Large intestine (tissue), 3 donors: ENCODE measurements at regions not wholly inside any gene's neighbourhood (a gene's known extent, or its start where the extent isn't known, plus 50 kb on each side); places are given as distances from the start of the nearest gene placed in this dataset.

Source experiments
- DNase-seq, 2 donors: peaks; one replicate each; pipeline versions ENCODE4 v3.0.0 to v3.0.0-alpha.2; 2013
- H3K27ac ChIP-seq: one replicate; pipeline ENCODE4 v1.5.1; 2013; ENCODE audit warnings: low read length
- H3K27me3 ChIP-seq: 2 replicates; pipeline ENCODE4 v1.6.1; 2013; ENCODE audit warnings: low read length; ENCODE audit not compliant: control insufficient read depth, insufficient read depth
- H3K36me3 ChIP-seq: 2 replicates; pipeline ENCODE4 v1.6.1; 2013; ENCODE audit warnings: low read length; ENCODE audit not compliant: control insufficient read depth, insufficient read depth
- H3K4me1 ChIP-seq: one replicate; pipeline ENCODE4 v1.6.1; 2013; ENCODE audit warnings: low read length; ENCODE audit not compliant: control insufficient read depth, insufficient read depth
- H3K4me3 ChIP-seq: one replicate; pipeline ENCODE4 v1.5.1; 2013; ENCODE audit warnings: low read length
- H3K9me3 ChIP-seq: one replicate; pipeline ENCODE4 v1.6.1; 2013; ENCODE audit warnings: mild to moderate bottlenecking, low read depth, low read length, moderate library complexity; ENCODE audit not compliant: control insufficient read depth
- WGBS: methylation state at CpG from one replicate; pipeline ENCODE4 v1.1.5; 2013; ENCODE audit warnings: low lambda C conversion rate; ENCODE audit not compliant: insufficient coverage; 5-methylcytosine and 5-hydroxymethylcytosine counted together

GRCh38 chr11:80065086-80065485 lies 624.3 kb upstream of the TENM4 start:
- no peak overlapping the region for H3K4me3 ChIP-seq
- H3K9me3 ChIP-seq: no peaks in the 10 kb centered on the region
- no peaks in the 10 kb centered on the region for H3K4me1 ChIP-seq
- DNase-seq: no peak
- WGBS: 100% methylated on average over 3 of the region's 3 CpGs
- H3K27ac ChIP-seq: no peak overlapping the region
- H3K27me3 ChIP-seq: no peaks in the 10 kb centered on the region
- no peaks in the 10 kb centered on the region for H3K36me3 ChIP-seq

GRCh38 chr11:80061056-80061455 lies 620.2 kb upstream of the TENM4 start:
- WGBS: no CpG with 5 or more reads among the region's 3 CpGs
- H3K9me3 ChIP-seq: no peaks in the 10 kb centered on the region
- DNase-seq: no peak
- H3K4me3 ChIP-seq: no peak overlapping the region
- H3K27ac ChIP-seq: no peak overlapping the region
- no peaks in the 10 kb centered on the region for H3K36me3 ChIP-seq
- no peaks in the 10 kb centered on the region for H3K27me3 ChIP-seq
- no peaks in the 10 kb centered on the region for H3K4me1 ChIP-seq

- no peak overlapping the region for H3K4me3 ChIP-seq
- no peaks in the 10 kb centered on the region for H3K4me1 ChIP-seq
- DNase-seq: no peak
- H3K36me3 ChIP-seq: no peaks in the 10 kb centered on the region
- H3K9me3 ChIP-seq: no peaks in the 10 kb centered on the region
- H3K27ac ChIP-seq: no peak overlapping the region
- 80% methylated on average over 2 of the region's 3 CpGs for WGBS
- no peaks in the 10 kb centered on the region for H3K27me3 ChIP-seq
Measured at GRCh38 chr11:80054582-80055165, 613.8 kb upstream of the TENM4 start.

- Histone ChIP-seq H3K27ac (no peak overlapping the region), H3K4me1 (no peaks in the 10 kb centered on the region)
- no CpG with 5 or more reads among the region's 1 CpG for WGBS
Measured at GRCh38 chr11:80048513-80048912, 607.7 kb upstream of the TENM4 start.

GRCh38 chr11:80041136-80042000 lies 600.5 kb upstream of the TENM4 start:
- no CpG with 5 or more reads among the region's 7 CpGs for WGBS
- Histone ChIP-seq H3K4me1 (no peaks in the 10 kb centered on the region), H3K9me3 (no peaks in the 10 kb centered on the region), H3K27me3 (no peaks in the 10 kb centered on the region), H3K4me3 (no peak overlapping the region), H3K36me3 (no peaks in the 10 kb centered on the region), H3K27ac (no peak overlapping the region)
- no peak for DNase-seq

More at GRCh38 chr11:80048513-80048912, 607.7 kb upstream of the TENM4 start:
- Histone ChIP-seq H3K9me3 (no peaks in the 10 kb centered on the region), H3K36me3 (no peaks in the 10 kb centered on the region), H3K27me3 (no peaks in the 10 kb centered on the region), H3K4me3 (no peak overlapping the region)
- no peak for DNase-seq

- Histone ChIP-seq H3K27ac (no peak overlapping the region), H3K4me3 (no peak overlapping the region), H3K9me3 (no peaks in the 10 kb centered on the region), H3K27me3 (no peaks in the 10 kb centered on the region), H3K36me3 (no peaks in the 10 kb centered on the region), H3K4me1 (peaks cover 3% of the 10 kb centered on the region)
- DNase-seq: no peak
- 80% methylated on average over 1 of the region's 1 CpG for WGBS
Measured at GRCh38 chr11:80034801-80035200, 594.0 kb upstream of the TENM4 start.

GRCh38 chr11:80031014-80031600 lies 590.3 kb upstream of the TENM4 start:
- peak; percentile 18 to 68 for DNase-seq
- no peaks in the 10 kb centered on the region for H3K36me3 ChIP-seq
- H3K4me1 ChIP-seq: peaks cover 3% of the 10 kb centered on the region
- no peaks in the 10 kb centered on the region for H3K9me3 ChIP-seq
- no peaks in the 10 kb centered on the region for H3K27me3 ChIP-seq
- peak overlapping the region; percentile 56 for H3K27ac ChIP-seq
- no CpG with 5 or more reads among the region's 3 CpGs for WGBS
- no peak overlapping the region for H3K4me3 ChIP-seq

GRCh38 chr11:80028998-80029397 lies 588.2 kb upstream of the TENM4 start:
- H3K36me3 ChIP-seq: no peaks in the 10 kb centered on the region
- WGBS: no CpG with 5 or more reads among the region's 3 CpGs
- H3K27me3 ChIP-seq: no peaks in the 10 kb centered on the region
- DNase-seq: no peak
- H3K4me1 ChIP-seq: peaks cover 3% of the 10 kb centered on the region
- no peaks in the 10 kb centered on the region for H3K9me3 ChIP-seq
- no peak overlapping the region for H3K4me3 ChIP-seq
- H3K27ac ChIP-seq: no peak overlapping the region

- Histone ChIP-seq H3K27me3 (no peaks in the 10 kb centered on the region), H3K27ac (no peak overlapping the region), H3K9me3 (no peaks in the 10 kb centered on the region), H3K36me3 (no peaks in the 10 kb centered on the region), H3K4me1 (no peaks in the 10 kb centered on the region), H3K4me3 (no peak overlapping the region)
- no CpG with 5 or more reads among the region's 4 CpGs for WGBS
- peak; percentile 19 to 46 for DNase-seq
Measured at GRCh38 chr11:80024119-80024518, 583.3 kb upstream of the TENM4 start.

GRCh38 chr11:80023386-80023785 lies 582.6 kb upstream of the TENM4 start:
- Histone ChIP-seq H3K27ac (no peak overlapping the region), H3K4me1 (no peaks in the 10 kb centered on the region), H3K9me3 (no peaks in the 10 kb centered on the region), H3K4me3 (no peak overlapping the region), H3K27me3 (no peaks in the 10 kb centered on the region), H3K36me3 (no peaks in the 10 kb centered on the region)
- no peak for DNase-seq
